ENCODE measurements at regions not wholly inside any gene's neighbourhood (a gene's known extent, or its start where the extent isn't known, plus 50 kb on each side); places are given as distances from the start of the nearest gene placed in this dataset.
"Not testable (repeated sequence)": the region's sequence is repeated elsewhere in the genome, so short reads cannot be mapped to it uniquely, and the experiment has no call there.

DNA sequence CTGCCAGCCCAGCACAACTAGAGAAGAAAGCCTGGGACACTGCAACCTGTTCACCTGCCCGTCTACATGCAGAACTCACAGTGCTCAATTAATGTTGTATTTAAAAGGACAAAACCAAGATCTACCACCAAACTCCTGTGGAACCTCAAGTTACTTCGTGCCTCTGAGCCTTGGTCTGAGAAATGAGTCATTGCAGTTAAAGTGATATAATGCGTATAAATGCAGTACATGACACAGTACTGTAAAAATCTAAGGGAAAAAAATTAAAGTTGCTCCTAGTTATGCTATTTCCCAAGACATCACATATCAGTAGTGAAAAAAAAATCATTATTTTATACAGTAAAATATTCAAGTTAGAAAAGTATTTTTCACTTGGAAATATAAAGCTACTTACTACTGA lies 138.9 kb downstream of the ZIC4 start:
- no peaks in the 10 kb centered on the region for H3K36me3 ChIP-seq
- ATAC-seq = no peak
- WGBS, 2 donors (ENCODE audit: low coverage in 1 of 2) = 84 to 88% methylated on average over 3 of the region's 3 CpGs
- TF ChIP-seq EP300 (IDR thresholded peaks at IDR 0.05) (no peak), POLR2A (IDR thresholded peaks at IDR 0.05) (no peak), POLR2AphosphoS5 (IDR thresholded peaks at IDR 0.05) (no peak)
- TF ChIP-seq, protein P1, sequence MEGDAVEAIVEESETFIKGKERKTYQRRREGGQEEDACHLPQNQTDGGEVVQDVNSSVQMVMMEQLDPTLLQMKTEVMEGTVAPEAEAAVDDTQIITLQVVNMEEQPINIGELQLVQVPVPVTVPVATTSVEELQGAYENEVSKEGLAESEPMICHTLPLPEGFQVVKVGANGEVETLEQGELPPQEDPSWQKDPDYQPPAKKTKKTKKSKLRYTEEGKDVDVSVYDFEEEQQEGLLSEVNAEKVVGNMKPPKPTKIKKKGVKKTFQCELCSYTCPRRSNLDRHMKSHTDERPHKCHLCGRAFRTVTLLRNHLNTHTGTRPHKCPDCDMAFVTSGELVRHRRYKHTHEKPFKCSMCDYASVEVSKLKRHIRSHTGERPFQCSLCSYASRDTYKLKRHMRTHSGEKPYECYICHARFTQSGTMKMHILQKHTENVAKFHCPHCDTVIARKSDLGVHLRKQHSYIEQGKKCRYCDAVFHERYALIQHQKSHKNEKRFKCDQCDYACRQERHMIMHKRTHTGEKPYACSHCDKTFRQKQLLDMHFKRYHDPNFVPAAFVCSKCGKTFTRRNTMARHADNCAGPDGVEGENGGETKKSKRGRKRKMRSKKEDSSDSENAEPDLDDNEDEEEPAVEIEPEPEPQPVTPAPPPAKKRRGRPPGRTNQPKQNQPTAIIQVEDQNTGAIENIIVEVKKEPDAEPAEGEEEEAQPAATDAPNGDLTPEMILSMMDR (IDR thresholded peaks at IDR 0.05) = no peak
- no peak overlapping the region for H3K27ac ChIP-seq
- H3K4me3 ChIP-seq = no peak overlapping the region
- H3K27me3 ChIP-seq = no peaks in the 10 kb centered on the region
- no peaks in the 10 kb centered on the region for H3K4me1 ChIP-seq
- peaks cover 0 to 13% (median 0%) of the 10 kb centered on the region in 3 donors for H3K9me3 ChIP-seq

DNA sequence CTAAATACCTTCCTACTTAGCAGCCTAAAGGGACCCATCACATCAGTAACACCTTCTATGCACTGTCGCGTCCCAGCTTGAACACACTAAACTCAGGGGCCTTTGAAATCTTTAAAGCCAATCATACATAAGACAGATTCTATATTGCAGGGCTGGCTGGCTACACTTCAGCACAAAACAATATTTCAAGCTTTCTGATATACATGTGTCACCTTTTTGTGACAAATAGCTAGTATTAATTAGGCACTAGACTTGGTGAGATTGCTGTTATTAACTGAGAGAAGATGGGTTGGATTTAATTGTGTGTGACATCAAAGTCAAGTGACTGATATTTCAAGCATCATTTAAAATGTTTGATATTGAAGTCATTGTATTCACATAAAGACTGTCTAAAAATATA lies 148.4 kb downstream of the ZIC4 start:
- Histone ChIP-seq H3K4me1 (no peaks in the 10 kb centered on the region), H3K9me3 (no peaks in the 10 kb centered on the region), H3K36me3 (no peaks in the 10 kb centered on the region), H3K4me3 (no peak overlapping the region), H3K27ac (no peak overlapping the region), H3K27me3 (no peaks in the 10 kb centered on the region)
- no peak for ATAC-seq
- TF ChIP-seq EP300 (IDR thresholded peaks at IDR 0.05) (no peak), POLR2A (IDR thresholded peaks at IDR 0.05) (no peak), POLR2AphosphoS5 (IDR thresholded peaks at IDR 0.05) (no peak)
- TF ChIP-seq, protein P1 (IDR thresholded peaks at IDR 0.05) = no peak
- WGBS, 2 donors (ENCODE audit: low coverage in 1 of 2) = 58 to 86% methylated on average over 2 of the region's 2 CpGs

DNA sequence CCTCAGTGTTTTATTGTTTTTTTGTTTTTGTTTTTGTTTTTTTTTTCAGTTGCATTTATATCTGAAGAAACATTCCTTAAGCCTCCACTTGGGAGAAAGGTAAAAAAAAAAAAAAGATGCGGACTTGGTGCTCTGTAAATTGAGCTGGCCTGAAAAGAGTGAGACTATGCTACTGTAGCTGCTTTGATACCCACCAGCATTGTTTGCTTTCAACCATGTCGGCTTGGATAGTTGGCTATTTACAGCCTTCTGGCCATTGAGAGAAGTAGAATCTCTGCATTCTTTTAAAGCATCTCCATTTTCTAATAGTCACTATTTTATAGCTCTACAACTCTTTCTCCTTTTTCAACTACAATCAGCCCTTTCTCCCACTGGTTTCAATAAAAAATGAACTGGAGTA lies 149.6 kb downstream of the ZIC4 start:
- H3K9me3 ChIP-seq = no peaks in the 10 kb centered on the region
- H3K27me3 ChIP-seq = no peaks in the 10 kb centered on the region
- H3K27ac ChIP-seq = no peak overlapping the region
- no peak overlapping the region for H3K4me3 ChIP-seq
- no peaks in the 10 kb centered on the region for H3K36me3 ChIP-seq
- H3K4me1 ChIP-seq = no peaks in the 10 kb centered on the region
- TF ChIP-seq POLR2AphosphoS5 (IDR thresholded peaks at IDR 0.05) (no peak), POLR2A (IDR thresholded peaks at IDR 0.05) (no peak), EP300 (IDR thresholded peaks at IDR 0.05) (no peak)
- TF ChIP-seq, protein P1 (IDR thresholded peaks at IDR 0.05) = no peak
- WGBS, 2 donors (ENCODE audit: low coverage in 1 of 2) = 60 to 76% methylated on average over 2 of the region's 2 CpGs
- ATAC-seq = no peak

DNA sequence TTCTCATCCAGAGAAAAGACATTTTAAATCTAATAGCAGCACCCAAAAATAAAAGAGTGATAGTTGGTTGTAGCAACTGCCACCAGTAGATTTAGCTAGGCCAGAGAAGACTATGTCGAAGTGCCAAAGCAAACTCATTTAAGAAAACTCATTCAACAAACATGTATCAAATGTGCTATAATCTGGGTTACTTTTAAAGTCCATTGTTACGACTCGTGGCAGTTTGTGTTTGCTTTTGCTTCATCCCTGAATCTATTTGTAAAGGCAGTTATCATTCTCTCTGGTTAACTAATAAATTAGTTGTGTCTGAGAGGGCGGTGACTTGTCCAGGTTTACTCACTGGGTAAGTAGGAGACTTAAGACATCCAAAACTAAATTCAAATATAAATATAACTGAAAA lies 159.4 kb downstream of the ZIC4 start:
- no peaks in the 10 kb centered on the region for H3K36me3 ChIP-seq
- no peak for ATAC-seq
- TF ChIP-seq, protein P1 (IDR thresholded peaks at IDR 0.05) = no peak
- no peak for TF ChIP-seq POLR2A (IDR thresholded peaks at IDR 0.05)
- no peak for TF ChIP-seq POLR2AphosphoS5 (IDR thresholded peaks at IDR 0.05)
- TF ChIP-seq EP300 (IDR thresholded peaks at IDR 0.05) = no peak
- no peaks in the 10 kb centered on the region for H3K9me3 ChIP-seq
- 94 to 100% methylated on average over 4 of the region's 4 CpGs for WGBS, 2 donors (ENCODE audit: low coverage in 1 of 2)
- no peak overlapping the region for H3K27ac ChIP-seq
- no peaks in the 10 kb centered on the region for H3K4me1 ChIP-seq
- H3K27me3 ChIP-seq = no peaks in the 10 kb centered on the region
- no peak overlapping the region for H3K4me3 ChIP-seq

DNA sequence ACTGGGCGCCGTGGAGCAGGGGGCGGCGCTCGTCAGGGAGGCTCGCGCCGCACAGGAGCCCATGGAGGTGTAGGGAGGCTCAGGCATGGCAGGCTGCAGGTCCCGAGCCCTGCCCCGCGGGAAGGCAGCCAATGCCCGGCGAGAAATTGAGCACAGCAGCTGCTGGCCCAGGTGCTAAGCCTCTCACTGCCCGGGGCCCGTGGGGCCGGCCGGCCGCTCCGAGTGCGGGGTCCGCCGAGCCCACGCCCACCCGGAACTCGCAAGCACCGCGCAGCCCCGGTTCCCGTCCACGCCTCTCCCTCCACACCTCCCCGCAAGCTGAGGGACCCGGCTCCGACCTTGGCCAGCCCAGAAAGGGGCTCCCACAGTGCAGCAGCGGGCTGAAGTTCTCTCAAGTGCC lies 160.7 kb downstream of the ZIC4 start:
- H3K9me3 ChIP-seq, H3K36me3 ChIP-seq, ATAC-seq, H3K27ac ChIP-seq, H3K27me3 ChIP-seq, H3K4me3 ChIP-seq, H3K4me1 ChIP-seq: not testable (repeated sequence)
- WGBS, 2 donors (ENCODE audit: low coverage in 1 of 2) = 100% methylated on average over 3 of the region's 34 CpGs; no CpG with 5 or more reads in 1 of the 2 donors

DNA sequence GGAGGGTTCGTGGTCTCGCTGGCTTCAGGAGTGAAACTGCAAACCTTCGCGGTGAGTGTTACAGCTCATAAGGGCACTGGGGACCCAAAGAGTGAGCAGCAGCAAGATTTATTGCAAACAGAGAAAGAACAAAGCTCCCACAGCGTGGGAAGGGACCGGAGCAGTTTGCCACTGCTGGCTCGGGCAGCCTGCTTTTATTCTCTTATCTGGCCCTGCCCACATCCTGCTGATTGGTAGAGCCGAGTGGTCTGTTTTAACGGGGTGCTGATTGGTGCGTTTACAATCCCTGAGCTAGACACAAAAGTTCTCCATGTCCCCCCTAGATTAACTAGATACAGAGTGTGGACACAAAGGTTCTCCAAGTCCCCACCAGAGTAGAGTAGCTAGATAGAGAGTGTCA lies 161.3 kb downstream of the ZIC4 start:
- 90 to 96% methylated on average over 2 to 4 of the region's 10 CpGs for WGBS, 2 donors (ENCODE audit: low coverage in 1 of 2)
- ATAC-seq = not testable (repeated sequence)

More for the DNA sequence above, 161.3 kb downstream of the ZIC4 start:
- H3K4me3 ChIP-seq, H3K27me3 ChIP-seq, H3K9me3 ChIP-seq, H3K4me1 ChIP-seq, H3K27ac ChIP-seq, H3K36me3 ChIP-seq: not testable (repeated sequence)

Data from gastroesophageal sphincter (tissue), 4 donors.